ENCODE measurements at regions not wholly inside any gene's neighbourhood (a gene's known extent, or its start where the extent isn't known, plus 50 kb on each side); places are given as distances from the start of the nearest gene placed in this dataset.

- no peak for TF ChIP-seq POLR2A (IDR thresholded peaks at IDR 0.05)
- TF ChIP-seq, protein P1, sequence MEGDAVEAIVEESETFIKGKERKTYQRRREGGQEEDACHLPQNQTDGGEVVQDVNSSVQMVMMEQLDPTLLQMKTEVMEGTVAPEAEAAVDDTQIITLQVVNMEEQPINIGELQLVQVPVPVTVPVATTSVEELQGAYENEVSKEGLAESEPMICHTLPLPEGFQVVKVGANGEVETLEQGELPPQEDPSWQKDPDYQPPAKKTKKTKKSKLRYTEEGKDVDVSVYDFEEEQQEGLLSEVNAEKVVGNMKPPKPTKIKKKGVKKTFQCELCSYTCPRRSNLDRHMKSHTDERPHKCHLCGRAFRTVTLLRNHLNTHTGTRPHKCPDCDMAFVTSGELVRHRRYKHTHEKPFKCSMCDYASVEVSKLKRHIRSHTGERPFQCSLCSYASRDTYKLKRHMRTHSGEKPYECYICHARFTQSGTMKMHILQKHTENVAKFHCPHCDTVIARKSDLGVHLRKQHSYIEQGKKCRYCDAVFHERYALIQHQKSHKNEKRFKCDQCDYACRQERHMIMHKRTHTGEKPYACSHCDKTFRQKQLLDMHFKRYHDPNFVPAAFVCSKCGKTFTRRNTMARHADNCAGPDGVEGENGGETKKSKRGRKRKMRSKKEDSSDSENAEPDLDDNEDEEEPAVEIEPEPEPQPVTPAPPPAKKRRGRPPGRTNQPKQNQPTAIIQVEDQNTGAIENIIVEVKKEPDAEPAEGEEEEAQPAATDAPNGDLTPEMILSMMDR (IDR thresholded peaks at IDR 0.05), result no peak
- TF ChIP-seq POLR2AphosphoS5 (IDR thresholded peaks at IDR 0.05), result no peak
Measured at GRCh38 chr5:159628703-159629102, 287.6 kb upstream of the ADRA1B start.
